ENCODE measurements at regions not wholly inside any gene's neighbourhood (a gene's known extent, or its start where the extent isn't known, plus 50 kb on each side); places are given as distances from the start of the nearest gene placed in this dataset.

GRCh38 chr2:64234785-64235184 is 90.6 kb upstream of the PELI1 start:
- H3K4me3 ChIP-seq (ENCODE audit: low read depth, low read length) = no peak overlapping the region
- H3K27me3 ChIP-seq (ENCODE audit: control insufficient read depth, insufficient read depth, low read length) = no peaks in the 10 kb centered on the region
- H3K27ac ChIP-seq (ENCODE audit: low read depth, low read length) = no peak overlapping the region
- no peak overlapping the region for H3K9ac ChIP-seq (ENCODE audit: low read length)
- no peaks in the 10 kb centered on the region for H3K36me3 ChIP-seq (ENCODE audit: control insufficient read depth, insufficient read depth, low read length)
- H3K9me3 ChIP-seq (ENCODE audit: control insufficient read depth, insufficient read depth, low read depth, low read length) = no peaks in the 10 kb centered on the region
- peaks cover 9% of the 10 kb centered on the region; the same call in 1 of the 2 replicates for H3K4me1 ChIP-seq (ENCODE audit: control insufficient read depth, insufficient read depth, low read length)

- 0 out of 2 replicates have a peak, but pooled peaks cover 3% of the 10 kb centered on the region for H3K4me1 ChIP-seq (ENCODE audit: control insufficient read depth, insufficient read depth, low read length)
- no peaks in the 10 kb centered on the region for H3K27me3 ChIP-seq (ENCODE audit: control insufficient read depth, insufficient read depth, low read length)
- H3K9ac ChIP-seq (ENCODE audit: low read length) = no peak overlapping the region
- H3K36me3 ChIP-seq (ENCODE audit: control insufficient read depth, insufficient read depth, low read length) = no peaks in the 10 kb centered on the region
- H3K9me3 ChIP-seq (ENCODE audit: control insufficient read depth, insufficient read depth, low read depth, low read length) = no peaks in the 10 kb centered on the region
- no peak overlapping the region for H3K27ac ChIP-seq (ENCODE audit: low read depth, low read length)
- H3K4me3 ChIP-seq (ENCODE audit: low read depth, low read length) = no peak overlapping the region
Observed at GRCh38 chr2:64237266-64237665, 93.0 kb upstream of the PELI1 start.

GRCh38 chr2:64238799-64239198 is 94.6 kb upstream of the PELI1 start:
- Histone ChIP-seq H3K4me1 (ENCODE audit: control insufficient read depth, insufficient read depth, low read length) (peaks cover 3% of the 10 kb centered on the region; the same call in 1 of the 2 replicates), H3K27me3 (ENCODE audit: control insufficient read depth, insufficient read depth, low read length) (no peaks in the 10 kb centered on the region), H3K9me3 (ENCODE audit: control insufficient read depth, insufficient read depth, low read depth, low read length) (no peaks in the 10 kb centered on the region), H3K4me3 (ENCODE audit: low read depth, low read length) (no peak overlapping the region), H3K36me3 (ENCODE audit: control insufficient read depth, insufficient read depth, low read length) (no peaks in the 10 kb centered on the region), H3K9ac (ENCODE audit: low read length) (no peak overlapping the region), H3K27ac (ENCODE audit: low read depth, low read length) (no peak overlapping the region)

GRCh38 chr2:64243081-64244036 is 99.1 kb upstream of the PELI1 start:
- no peaks in the 10 kb centered on the region for H3K27me3 ChIP-seq (ENCODE audit: control insufficient read depth, insufficient read depth, low read length)
- H3K4me1 ChIP-seq (ENCODE audit: control insufficient read depth, insufficient read depth, low read length) = peaks cover 35% of the 10 kb centered on the region
- no peaks in the 10 kb centered on the region for H3K9me3 ChIP-seq (ENCODE audit: control insufficient read depth, insufficient read depth, low read depth, low read length)
- H3K9ac ChIP-seq (ENCODE audit: low read length) = no peak overlapping the region
- no peak overlapping the region for H3K27ac ChIP-seq (ENCODE audit: low read depth, low read length)
- H3K4me3 ChIP-seq (ENCODE audit: low read depth, low read length) = no peak overlapping the region
- 0 out of 2 replicates have a peak, but pooled peaks cover 3% of the 10 kb centered on the region for H3K36me3 ChIP-seq (ENCODE audit: control insufficient read depth, insufficient read depth, low read length)

- no peaks in the 10 kb centered on the region for H3K27me3 ChIP-seq (ENCODE audit: control insufficient read depth, insufficient read depth, low read length)
- H3K9me3 ChIP-seq (ENCODE audit: control insufficient read depth, insufficient read depth, low read depth, low read length) = no peaks in the 10 kb centered on the region
Observed at GRCh38 chr2:64244037-64244416, 99.8 kb upstream of the PELI1 start.

GRCh38 chr2:64245631-64246030 is 101.4 kb upstream of the PELI1 start:
- no peak overlapping the region for H3K4me3 ChIP-seq (ENCODE audit: low read depth, low read length)
- 0 out of 2 replicates have a peak, but pooled peaks cover 5% of the 10 kb centered on the region for H3K36me3 ChIP-seq (ENCODE audit: control insufficient read depth, insufficient read depth, low read length)
- no peak overlapping the region for H3K9ac ChIP-seq (ENCODE audit: low read length)
- peaks cover 47% of the 10 kb centered on the region for H3K4me1 ChIP-seq (ENCODE audit: control insufficient read depth, insufficient read depth, low read length)
- H3K27ac ChIP-seq (ENCODE audit: low read depth, low read length) = no peak overlapping the region
- no peaks in the 10 kb centered on the region for H3K9me3 ChIP-seq (ENCODE audit: control insufficient read depth, insufficient read depth, low read depth, low read length)
- H3K27me3 ChIP-seq (ENCODE audit: control insufficient read depth, insufficient read depth, low read length) = no peaks in the 10 kb centered on the region

More at GRCh38 chr2:64244037-64244416, 99.8 kb upstream of the PELI1 start:
- peaks cover 32% of the 10 kb centered on the region for H3K4me1 ChIP-seq (ENCODE audit: control insufficient read depth, insufficient read depth, low read length)
- H3K9ac ChIP-seq (ENCODE audit: low read length) = no peak overlapping the region
- 0 out of 2 replicates have a peak, but pooled peaks cover 5% of the 10 kb centered on the region for H3K36me3 ChIP-seq (ENCODE audit: control insufficient read depth, insufficient read depth, low read length)
- H3K4me3 ChIP-seq (ENCODE audit: low read depth, low read length) = no peak overlapping the region
- H3K27ac ChIP-seq (ENCODE audit: low read depth, low read length) = no peak overlapping the region

- Histone ChIP-seq H3K27ac (ENCODE audit: low read depth, low read length) (no peak overlapping the region), H3K9me3 (ENCODE audit: control insufficient read depth, insufficient read depth, low read depth, low read length) (no peaks in the 10 kb centered on the region), H3K4me1 (ENCODE audit: control insufficient read depth, insufficient read depth, low read length) (peaks cover 54% of the 10 kb centered on the region), H3K27me3 (ENCODE audit: control insufficient read depth, insufficient read depth, low read length) (no peaks in the 10 kb centered on the region), H3K9ac (ENCODE audit: low read length) (no peak overlapping the region), H3K36me3 (ENCODE audit: control insufficient read depth, insufficient read depth, low read length) (0 out of 2 replicates have a peak, but pooled peaks cover 5% of the 10 kb centered on the region), H3K4me3 (ENCODE audit: low read depth, low read length) (no peak overlapping the region)
Observed at GRCh38 chr2:64246962-64247361, 102.7 kb upstream of the PELI1 start.

GRCh38 chr2:64249426-64249825 is 105.2 kb upstream of the PELI1 start:
- peaks cover 54% of the 10 kb centered on the region for H3K4me1 ChIP-seq (ENCODE audit: control insufficient read depth, insufficient read depth, low read length)
- H3K4me3 ChIP-seq (ENCODE audit: low read depth, low read length) = no peak overlapping the region
- H3K27ac ChIP-seq (ENCODE audit: low read depth, low read length) = no peak overlapping the region
- H3K36me3 ChIP-seq (ENCODE audit: control insufficient read depth, insufficient read depth, low read length) = 0 out of 2 replicates have a peak, but pooled peaks cover 4% of the 10 kb centered on the region
- H3K9me3 ChIP-seq (ENCODE audit: control insufficient read depth, insufficient read depth, low read depth, low read length) = no peaks in the 10 kb centered on the region
- no peak overlapping the region for H3K9ac ChIP-seq (ENCODE audit: low read length)
- H3K27me3 ChIP-seq (ENCODE audit: control insufficient read depth, insufficient read depth, low read length) = no peaks in the 10 kb centered on the region

GRCh38 chr2:64250063-64250462 is 105.8 kb upstream of the PELI1 start:
- no peaks in the 10 kb centered on the region for H3K9me3 ChIP-seq (ENCODE audit: control insufficient read depth, insufficient read depth, low read depth, low read length)
- no peak overlapping the region for H3K27ac ChIP-seq (ENCODE audit: low read depth, low read length)
- H3K4me3 ChIP-seq (ENCODE audit: low read depth, low read length) = no peak overlapping the region
- H3K36me3 ChIP-seq (ENCODE audit: control insufficient read depth, insufficient read depth, low read length) = 0 out of 2 replicates have a peak, but pooled peaks cover 2% of the 10 kb centered on the region
- H3K4me1 ChIP-seq (ENCODE audit: control insufficient read depth, insufficient read depth, low read length) = peaks cover 52% of the 10 kb centered on the region
- no peak overlapping the region for H3K9ac ChIP-seq (ENCODE audit: low read length)
- no peaks in the 10 kb centered on the region for H3K27me3 ChIP-seq (ENCODE audit: control insufficient read depth, insufficient read depth, low read length)

- H3K9ac ChIP-seq (ENCODE audit: low read length) = peak overlapping the region; percentile 95
- peaks cover 6% of the 10 kb centered on the region for H3K36me3 ChIP-seq (ENCODE audit: control insufficient read depth, insufficient read depth, low read length)
- peaks cover 44% of the 10 kb centered on the region for H3K4me1 ChIP-seq (ENCODE audit: control insufficient read depth, insufficient read depth, low read length)
- peak overlapping the region; percentile 71 for H3K4me3 ChIP-seq (ENCODE audit: low read depth, low read length)
- H3K27me3 ChIP-seq (ENCODE audit: control insufficient read depth, insufficient read depth, low read length) = no peaks in the 10 kb centered on the region
- peak overlapping the region; percentile 58 for H3K27ac ChIP-seq (ENCODE audit: low read depth, low read length)
- no peaks in the 10 kb centered on the region for H3K9me3 ChIP-seq (ENCODE audit: control insufficient read depth, insufficient read depth, low read depth, low read length)
Observed at GRCh38 chr2:64250751-64251423, 106.7 kb upstream of the PELI1 start.
